Thyroid gland (tissue), 4 donors: ENCODE measurements at regions not wholly inside any gene's neighbourhood (a gene's known extent, or its start where the extent isn't known, plus 50 kb on each side); places are given as distances from the start of the nearest gene placed in this dataset.
"Not testable (repeated sequence)": the region's sequence is repeated elsewhere in the genome, so short reads cannot be mapped to it uniquely, and the experiment has no call there.

Experiments
- DNase-seq, 2 donors: peaks; one replicate each; pipeline ENCODE4 v3.0.0-alpha.2; 2019
- H3K27ac ChIP-seq, 3 donors: fragments of 200-600 bp; sonication (generic); 1 replicate in 2 of 3; 2 replicates in 1 of 3; pipeline ENCODE4 v1.5.1; 2016 to 2019; ENCODE audit warnings: mild to moderate bottlenecking in 1 of 3, moderate library complexity in 1 of 3
- H3K27me3 ChIP-seq: fragments of 200-600 bp; sonication (generic); one replicate; pipeline ENCODE4 v1.5.1; 2019
- H3K36me3 ChIP-seq, 2 donors: fragments of 200-600 bp; sonication (generic); one replicate each; pipeline ENCODE4 v1.5.1; 2016 to 2019
- H3K4me1 ChIP-seq, 2 donors: fragments of 200-600 bp; sonication (generic); one replicate each; pipeline ENCODE4 v1.5.1; 2017 to 2019
- H3K4me3 ChIP-seq, 3 donors: fragments of 200-600 bp; sonication (generic); replicated peaks in 1 of 3; 1 replicate in 2 of 3; 2 replicates in 1 of 3; pipeline ENCODE4 v1.5.1; 2016; ENCODE audit warnings: mild to moderate bottlenecking in 1 of 3
- H3K9me3 ChIP-seq: fragments of 200-600 bp; sonication (generic); one replicate; pipeline ENCODE4 v1.5.1; 2017
- CTCF ChIP-seq, 6 experiments: fragments of 200-600 bp in 3 of 6; fragments of 450-650 bp in 3 of 6; sonication (generic) in 3 of 6; IDR thresholded peaks; one replicate each; pipeline ENCODE4 v1.5.1; 2016 to 2019; ENCODE audit warnings: antibody characterized with exemption in 6 of 6, mild to moderate bottlenecking in 2 of 6, inconsistent platforms in 1 of 6, moderate library complexity in 1 of 6
- POLR2A ChIP-seq, 2 donors: fragments of 450-650 bp; IDR thresholded peaks; one replicate each; pipeline ENCODE4 v1.6.1; 2017; ENCODE audit warnings: antibody characterized with exemption in 2 of 2, mild to moderate bottlenecking in 2 of 2, moderate library complexity in 1 of 2
- WGBS, 2 donors: methylation state at CpG; one replicate each; pipeline ENCODE4 v1.1.5; 2017; 5-methylcytosine and 5-hydroxymethylcytosine counted together
- intact Hi-C: fragments of 100-400 bp; cut with DNase I; formaldehyde crosslinking; loops from one replicate; pipeline ENCODE4 v1.15.1; 2023

DNA sequence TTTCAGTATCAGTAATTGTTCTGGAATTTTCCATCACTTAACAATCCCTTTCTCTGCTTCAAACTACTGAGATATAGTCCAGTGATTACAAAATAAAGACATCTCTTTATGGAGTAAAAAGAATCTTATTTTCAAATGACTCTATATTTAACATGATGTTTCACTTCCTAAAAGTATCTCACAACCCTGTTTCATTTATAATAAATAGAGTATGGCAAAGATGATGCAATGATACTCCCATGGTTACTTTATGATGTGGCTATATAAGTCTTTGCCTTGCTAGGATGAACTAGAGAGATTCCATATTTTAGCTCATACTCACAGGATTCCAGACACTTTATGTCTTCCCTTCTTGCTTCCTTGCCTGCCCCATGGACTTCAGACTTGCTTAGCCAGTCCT, 953.5 kb upstream of the MDGA2 start:
- H3K4me1 ChIP-seq = no peaks in the 10 kb centered on the region
- H3K27ac ChIP-seq = no peak overlapping the region
- H3K36me3 ChIP-seq = no peaks in the 10 kb centered on the region
- intact Hi-C loops = no loop called here
- TF ChIP-seq POLR2A (IDR thresholded peaks at IDR 0.05) = no peak
- DNase-seq = no peak
- no peaks in the 10 kb centered on the region for H3K27me3 ChIP-seq
- no peak overlapping the region for H3K4me3 ChIP-seq
- no peaks in the 10 kb centered on the region for H3K9me3 ChIP-seq

DNA sequence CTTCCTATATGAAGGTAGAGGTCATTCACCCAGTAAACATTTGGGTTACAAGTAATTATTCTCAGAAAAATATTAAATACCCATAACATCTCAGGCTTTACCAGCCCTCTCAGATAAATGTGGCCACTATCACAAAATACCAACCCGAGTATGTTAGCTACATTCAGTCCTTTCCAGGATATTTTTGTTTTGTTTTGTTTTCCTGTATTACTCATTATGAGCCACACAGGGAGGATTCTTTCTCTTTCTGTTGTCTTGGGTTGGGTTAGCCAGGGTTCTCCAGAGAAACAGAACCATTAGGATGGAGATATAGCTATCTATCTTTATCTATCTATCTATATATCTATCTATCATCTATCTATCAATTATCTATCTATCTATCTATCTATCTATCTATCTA, 947.6 kb upstream of the MDGA2 start:
- H3K4me1 ChIP-seq = no peaks in the 10 kb centered on the region
- TF ChIP-seq POLR2A (IDR thresholded peaks at IDR 0.05) (no peak), CTCF (IDR thresholded peaks at IDR 0.05) (no peak)
- no peaks in the 10 kb centered on the region for H3K36me3 ChIP-seq
- 79 to 85% methylated on average over 1 of the region's 1 CpG for WGBS, 2 donors
- no peaks in the 10 kb centered on the region for H3K9me3 ChIP-seq
- DNase-seq = no peak
- no peak overlapping the region for H3K27ac ChIP-seq
- no peaks in the 10 kb centered on the region for H3K27me3 ChIP-seq
- intact Hi-C loops = no loop called here
- no peak overlapping the region for H3K4me3 ChIP-seq

DNA sequence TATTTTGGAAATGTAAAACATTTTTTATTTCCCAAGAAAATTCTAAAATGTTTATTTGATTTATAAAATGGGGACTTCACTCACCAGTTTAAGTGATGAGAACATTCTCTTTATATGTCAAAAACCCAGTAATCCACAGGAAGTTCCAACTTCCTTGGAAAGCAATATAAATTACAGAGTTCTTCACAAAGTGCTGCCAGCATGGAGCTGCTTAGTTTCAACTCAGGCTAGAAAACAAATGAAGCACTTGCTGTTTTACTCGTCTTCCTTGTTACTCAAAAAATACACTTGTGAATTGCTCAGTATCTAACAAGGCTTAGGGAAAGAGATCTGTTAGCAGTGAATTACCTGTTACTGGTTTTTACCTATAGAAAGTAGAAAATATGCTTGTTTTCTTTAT, 942.7 kb upstream of the MDGA2 start:
- TF ChIP-seq POLR2A (IDR thresholded peaks at IDR 0.05) (no peak), CTCF (IDR thresholded peaks at IDR 0.05) (no peak)
- Histone ChIP-seq H3K4me1 (no peaks in the 10 kb centered on the region), H3K27me3 (no peaks in the 10 kb centered on the region), H3K27ac (no peak overlapping the region), H3K4me3 (no peak overlapping the region), H3K9me3 (no peaks in the 10 kb centered on the region), H3K36me3 (no peaks in the 10 kb centered on the region)
- DNase-seq = no peak
- WGBS, 2 donors = 13 to 38% methylated on average over 1 of the region's 1 CpG
- intact Hi-C loops = no loop called here

GRCh38 chr14:48616931-48617330, 941.5 kb upstream of the MDGA2 start:
- Histone ChIP-seq H3K9me3 (no peaks in the 10 kb centered on the region), H3K36me3 (no peaks in the 10 kb centered on the region), H3K4me3 (no peak overlapping the region), H3K27ac (no peak overlapping the region), H3K27me3 (no peaks in the 10 kb centered on the region), H3K4me1 (no peaks in the 10 kb centered on the region)
- DNase-seq = no peak
- intact Hi-C loops = no loop called here
- TF ChIP-seq CTCF (IDR thresholded peaks at IDR 0.05) (no peak), POLR2A (IDR thresholded peaks at IDR 0.05) (no peak)
- WGBS, 2 donors = 59 to 64% methylated on average over 6 of the region's 6 CpGs

DNA sequence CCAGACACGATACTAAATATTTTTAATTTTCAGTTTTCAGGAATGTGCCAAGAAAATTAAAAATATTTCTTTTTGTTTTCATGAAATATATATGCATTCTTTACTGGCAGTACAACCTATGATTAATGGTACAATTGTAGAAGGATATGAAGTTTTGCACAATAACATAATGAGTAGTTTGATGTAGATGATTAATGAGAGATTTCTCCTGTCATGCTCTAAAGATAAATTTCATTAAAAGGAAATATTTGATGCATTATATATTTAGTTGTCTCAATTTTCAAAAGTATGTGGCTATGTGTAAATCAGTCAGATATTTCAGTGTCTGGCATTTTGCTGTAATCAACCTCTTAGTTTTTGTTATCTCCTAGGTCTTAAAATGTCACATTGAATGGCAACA, 940.2 kb upstream of the MDGA2 start:
- Histone ChIP-seq H3K27me3 (no peaks in the 10 kb centered on the region), H3K9me3 (no peaks in the 10 kb centered on the region), H3K27ac (no peak overlapping the region), H3K4me1 (no peaks in the 10 kb centered on the region), H3K4me3 (no peak overlapping the region), H3K36me3 (no peaks in the 10 kb centered on the region)
- TF ChIP-seq CTCF (IDR thresholded peaks at IDR 0.05) (no peak), POLR2A (IDR thresholded peaks at IDR 0.05) (no peak)
- intact Hi-C loops = no loop called here
- 80 to 89% methylated on average over 1 of the region's 1 CpG for WGBS, 2 donors
- DNase-seq = no peak

DNA sequence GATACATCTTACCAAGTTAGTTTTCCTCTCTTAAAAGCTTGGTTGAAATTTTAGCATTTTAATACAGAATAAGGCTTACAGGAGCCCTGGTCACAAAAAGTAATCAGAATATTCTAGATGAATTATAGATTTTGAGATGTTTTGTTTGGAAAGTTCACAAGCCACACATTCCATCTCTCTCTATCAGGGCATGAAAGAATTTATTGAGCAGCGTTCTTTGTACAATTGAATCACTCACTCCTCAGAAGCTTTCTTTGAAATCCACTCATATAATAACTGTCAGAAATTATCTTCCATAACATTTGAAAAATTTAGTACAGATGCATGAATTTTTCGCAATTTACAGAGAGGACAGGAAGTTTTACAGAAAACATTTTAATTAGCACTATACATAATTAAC, 938.6 kb upstream of the MDGA2 start:
- H3K9me3 ChIP-seq = no peaks in the 10 kb centered on the region
- TF ChIP-seq POLR2A (IDR thresholded peaks at IDR 0.05) (no peak), CTCF (IDR thresholded peaks at IDR 0.05) (no peak)
- H3K27me3 ChIP-seq = no peaks in the 10 kb centered on the region
- 81 to 86% methylated on average over 2 of the region's 2 CpGs for WGBS, 2 donors
- intact Hi-C loops = no loop called here
- H3K27ac ChIP-seq = no peak overlapping the region
- no peak overlapping the region for H3K4me3 ChIP-seq
- no peaks in the 10 kb centered on the region for H3K36me3 ChIP-seq
- no peak for DNase-seq
- no peaks in the 10 kb centered on the region for H3K4me1 ChIP-seq

- DNase-seq, intact Hi-C loops: not testable (repeated sequence)
Observed at GRCh38 chr14:48606960-48607359, 931.6 kb upstream of the MDGA2 start.

More at GRCh38 chr14:48606960-48607359, 931.6 kb upstream of the MDGA2 start:
- H3K9me3 ChIP-seq, H3K27me3 ChIP-seq, H3K27ac ChIP-seq, H3K36me3 ChIP-seq, H3K4me1 ChIP-seq, H3K4me3 ChIP-seq: not testable (repeated sequence)
- WGBS, 2 donors = 84 to 85% methylated on average over 5 to 6 of the region's 8 CpGs
